ENCODE measurements at regions not wholly inside any gene's neighbourhood (a gene's known extent, or its start where the extent isn't known, plus 50 kb on each side); places are given as distances from the start of the nearest gene placed in this dataset.
"Not testable (repeated sequence)": the region's sequence is repeated elsewhere in the genome, so short reads cannot be mapped to it uniquely, and the experiment has no call there.

DNA sequence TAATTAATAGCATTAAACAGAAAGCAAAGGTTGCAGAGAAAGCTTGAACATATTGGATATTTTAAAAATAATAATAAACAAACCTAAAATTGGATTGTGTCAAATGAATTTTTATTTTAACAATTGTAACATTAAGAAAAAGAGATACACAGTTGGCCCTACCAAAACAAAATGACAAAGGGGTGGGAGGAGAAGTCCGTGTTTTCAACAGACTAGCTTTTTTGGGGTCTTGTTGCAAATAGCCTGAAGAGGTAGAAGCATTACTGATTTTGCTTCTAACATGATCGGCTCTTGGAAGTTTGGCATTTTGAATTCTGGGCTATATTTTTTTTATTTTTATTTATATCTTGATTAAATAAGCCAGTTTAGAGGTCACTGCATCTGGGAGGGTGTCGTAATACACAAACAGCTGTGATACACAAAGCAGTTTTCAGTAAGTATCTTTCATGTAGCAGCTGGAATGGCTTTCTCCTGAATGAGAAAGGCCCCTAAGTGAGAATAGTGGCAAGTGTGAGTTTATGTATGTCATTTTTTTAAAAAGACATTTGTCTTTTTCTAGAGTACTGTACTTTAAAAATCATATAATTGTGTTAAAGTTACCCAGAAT, 85.5 kb upstream of the ZNF217 start:
- no peak overlapping the region for H3K27ac Mint-ChIP-seq
- no peaks in the 10 kb centered on the region for H3K36me3 Mint-ChIP-seq (ENCODE audit: low read depth)
- peaks cover 6% of the 10 kb centered on the region for H3K4me1 Mint-ChIP-seq
- no peaks in the 10 kb centered on the region for H3K27me3 Mint-ChIP-seq
- no peak overlapping the region for H3K4me3 Mint-ChIP-seq
- ATAC-seq (no peak), DNase-seq (no peak)
- no peaks in the 10 kb centered on the region for H3K9me3 ChIP-seq (ENCODE audit: control insufficient read depth, low read length, poor library complexity, severe bottlenecking)

DNA sequence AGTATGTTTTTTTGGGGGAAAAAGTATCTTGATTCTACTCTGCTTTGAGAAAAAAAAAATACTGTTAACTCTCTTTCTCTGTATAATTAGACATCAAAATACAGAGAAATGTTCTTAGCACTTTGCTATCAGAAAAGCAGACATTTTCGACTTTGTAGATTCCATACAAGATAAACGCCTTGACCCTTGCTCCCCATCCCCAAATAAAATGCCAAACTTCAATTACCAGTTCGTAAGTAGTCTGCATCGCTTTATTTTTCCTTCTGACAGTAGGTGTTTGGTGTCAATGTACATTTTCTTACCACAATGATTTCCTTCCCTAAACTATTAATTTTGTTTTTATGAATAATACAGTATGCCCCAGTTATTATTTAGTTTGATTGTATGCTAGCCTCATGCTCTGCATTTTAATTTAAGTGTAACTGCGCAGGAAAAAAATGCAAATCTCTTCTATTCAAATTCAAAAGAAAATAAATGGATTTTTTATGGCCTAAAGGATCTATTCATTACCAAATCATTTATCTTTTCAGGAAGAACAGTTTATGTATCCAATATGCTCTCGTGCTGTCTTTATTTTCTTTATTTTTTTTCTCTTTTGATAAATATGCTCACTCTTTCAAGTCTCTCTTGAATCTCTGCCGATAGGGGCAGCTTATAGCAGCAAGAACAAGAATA, 84.8 kb upstream of the ZNF217 start:
- H3K4me3 Mint-ChIP-seq, result no peak overlapping the region
- peak overlapping the region; percentile 43 for H3K27ac Mint-ChIP-seq
- no peaks in the 10 kb centered on the region for H3K36me3 Mint-ChIP-seq (ENCODE audit: low read depth)
- ATAC-seq (no peak), DNase-seq (no peak)
- H3K4me1 Mint-ChIP-seq, result peaks cover 6% of the 10 kb centered on the region
- H3K27me3 Mint-ChIP-seq, result no peaks in the 10 kb centered on the region
- H3K9me3 ChIP-seq (ENCODE audit: control insufficient read depth, low read length, poor library complexity, severe bottlenecking), result no peaks in the 10 kb centered on the region

DNA sequence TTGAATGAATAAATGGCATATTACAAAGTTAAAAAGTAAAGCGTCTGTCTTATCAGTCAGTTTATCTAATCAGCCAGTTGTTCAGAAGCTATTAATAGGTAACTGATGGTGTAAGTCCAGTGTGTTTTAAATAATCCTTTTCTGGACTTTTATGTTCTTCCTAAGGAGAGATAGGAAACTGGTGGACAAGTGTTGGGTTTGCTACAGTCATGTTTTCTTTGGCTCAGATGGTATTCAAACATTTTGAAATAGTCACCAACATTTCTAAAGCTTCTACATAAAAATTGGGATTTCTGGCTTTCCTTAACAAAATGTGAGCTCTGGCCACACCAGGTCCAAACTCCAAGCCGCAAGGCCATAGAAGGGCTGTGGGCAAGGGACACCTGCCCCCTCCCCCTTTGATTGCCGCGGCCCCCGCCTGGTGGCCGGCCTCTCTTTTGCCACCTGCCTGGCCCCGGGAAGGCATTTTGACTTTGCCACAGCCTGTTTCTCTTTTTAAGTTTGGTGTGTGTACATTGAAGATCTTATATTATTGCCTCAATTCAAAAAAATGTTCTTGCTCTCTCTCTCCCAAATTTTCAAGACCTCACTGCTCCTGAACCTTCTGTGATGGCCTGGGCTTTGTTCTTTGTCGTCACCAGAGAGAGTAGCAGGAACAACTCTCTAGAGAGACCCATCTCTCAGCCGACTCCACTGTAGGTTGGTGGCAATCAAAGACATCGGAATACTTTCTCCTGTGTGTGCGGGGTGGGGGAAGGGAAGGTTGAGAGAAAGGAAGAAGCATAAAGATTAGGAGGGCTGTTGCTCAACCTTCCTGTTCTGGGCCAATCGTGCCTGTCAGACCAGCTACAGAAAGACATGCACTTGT, 84.0 kb upstream of the ZNF217 start:
- H3K4me1 Mint-ChIP-seq, result peaks cover 6% of the 10 kb centered on the region
- DNase-seq (no peak), ATAC-seq (no peak)
- H3K9me3 ChIP-seq (ENCODE audit: control insufficient read depth, low read length, poor library complexity, severe bottlenecking), result no peaks in the 10 kb centered on the region
- no peaks in the 10 kb centered on the region for H3K27me3 Mint-ChIP-seq
- no peak overlapping the region for H3K4me3 Mint-ChIP-seq
- H3K27ac Mint-ChIP-seq, result peak overlapping the region; percentile 43
- H3K36me3 Mint-ChIP-seq (ENCODE audit: low read depth), result no peaks in the 10 kb centered on the region

DNA sequence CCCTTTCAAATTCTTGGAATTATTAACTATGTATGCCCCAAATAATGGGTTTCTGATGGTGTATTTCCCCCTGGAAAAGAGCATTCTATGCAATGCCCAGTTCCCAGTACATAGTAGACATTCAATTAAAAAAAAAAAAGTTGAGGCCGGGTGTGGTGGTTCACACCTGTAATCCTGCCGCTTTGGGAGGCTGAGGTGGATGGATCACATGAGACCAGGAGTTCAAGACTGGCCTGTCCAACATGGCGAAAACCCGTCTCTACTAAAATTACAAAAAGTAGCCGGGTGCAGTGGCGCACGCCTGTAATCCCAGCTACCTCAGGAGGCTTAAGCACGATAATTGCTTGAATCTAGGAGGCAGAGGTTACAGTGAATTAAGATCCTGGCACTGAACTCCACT, 83.3 kb upstream of the ZNF217 start:
- peaks cover 6% of the 10 kb centered on the region for H3K4me1 Mint-ChIP-seq
- H3K27me3 Mint-ChIP-seq, result no peaks in the 10 kb centered on the region
- no peak overlapping the region for H3K27ac Mint-ChIP-seq
- H3K36me3 Mint-ChIP-seq (ENCODE audit: low read depth), result no peaks in the 10 kb centered on the region
- no peak for ATAC-seq
- no peak for DNase-seq
- H3K4me3 Mint-ChIP-seq, result no peak overlapping the region
- no peaks in the 10 kb centered on the region for H3K9me3 ChIP-seq (ENCODE audit: control insufficient read depth, low read length, poor library complexity, severe bottlenecking)

DNA sequence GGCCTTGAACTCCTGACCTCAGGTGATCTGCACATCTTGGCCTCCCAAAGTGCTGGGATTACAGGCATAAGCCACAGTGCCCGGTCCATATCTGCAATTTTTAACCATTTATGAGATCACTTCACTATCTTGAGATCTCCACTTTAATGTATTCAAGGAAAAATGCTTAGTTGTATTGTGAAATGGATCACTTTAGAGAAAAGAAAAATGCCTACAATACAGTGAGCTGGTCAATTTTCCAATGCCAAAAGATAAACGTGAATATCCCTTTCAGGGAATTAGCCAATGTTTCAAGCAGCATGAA, 82.8 kb upstream of the ZNF217 start:
- no peaks in the 10 kb centered on the region for H3K9me3 ChIP-seq (ENCODE audit: control insufficient read depth, low read length, poor library complexity, severe bottlenecking)
- H3K4me1 Mint-ChIP-seq, result peaks cover 6% of the 10 kb centered on the region
- H3K4me3 Mint-ChIP-seq, result no peak overlapping the region
- H3K27me3 Mint-ChIP-seq, result no peaks in the 10 kb centered on the region
- DNase-seq (no peak), ATAC-seq (no peak)
- no peak overlapping the region for H3K27ac Mint-ChIP-seq
- H3K36me3 Mint-ChIP-seq (ENCODE audit: low read depth), result no peaks in the 10 kb centered on the region

DNA sequence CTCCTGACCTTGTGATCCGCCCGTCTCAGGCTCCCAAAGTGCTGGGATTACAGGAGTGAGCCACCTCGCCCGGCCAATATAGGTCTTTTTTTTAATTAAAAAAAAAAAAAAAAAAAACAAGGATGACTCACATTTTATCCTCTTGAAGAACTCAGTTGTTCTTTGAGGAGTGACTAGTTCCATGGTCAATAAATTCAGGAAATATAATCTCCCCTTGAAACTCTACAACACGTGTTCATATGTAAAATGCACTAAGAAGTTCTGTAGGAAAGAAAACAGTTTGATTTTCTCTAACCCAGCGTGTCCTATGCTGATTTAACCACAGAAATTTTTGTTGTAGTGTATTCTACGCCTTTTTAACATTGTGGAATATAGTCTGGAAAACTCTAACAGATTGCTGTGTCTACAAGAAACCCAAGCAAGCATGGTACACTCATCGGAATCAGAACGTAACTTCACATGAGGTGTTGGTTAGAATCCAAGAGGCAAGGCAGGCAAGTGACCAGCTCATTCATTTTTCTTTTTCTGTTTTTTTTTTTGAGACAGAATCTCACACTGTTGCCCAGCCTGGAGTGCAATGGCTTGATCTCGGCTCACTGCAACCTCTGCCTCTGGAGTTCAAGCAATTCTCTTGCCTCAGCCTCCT, 79.0 kb upstream of the ZNF217 start:
- DNase-seq, result no peak
- no peak overlapping the region for H3K27ac Mint-ChIP-seq
- H3K9me3 ChIP-seq (ENCODE audit: control insufficient read depth, low read length, poor library complexity, severe bottlenecking), result no peaks in the 10 kb centered on the region
- H3K4me1 Mint-ChIP-seq, result no peaks in the 10 kb centered on the region
- H3K4me3 Mint-ChIP-seq, result no peak overlapping the region
- ATAC-seq, result no peak
- no peaks in the 10 kb centered on the region for H3K27me3 Mint-ChIP-seq
- no peaks in the 10 kb centered on the region for H3K36me3 Mint-ChIP-seq (ENCODE audit: low read depth)

DNA sequence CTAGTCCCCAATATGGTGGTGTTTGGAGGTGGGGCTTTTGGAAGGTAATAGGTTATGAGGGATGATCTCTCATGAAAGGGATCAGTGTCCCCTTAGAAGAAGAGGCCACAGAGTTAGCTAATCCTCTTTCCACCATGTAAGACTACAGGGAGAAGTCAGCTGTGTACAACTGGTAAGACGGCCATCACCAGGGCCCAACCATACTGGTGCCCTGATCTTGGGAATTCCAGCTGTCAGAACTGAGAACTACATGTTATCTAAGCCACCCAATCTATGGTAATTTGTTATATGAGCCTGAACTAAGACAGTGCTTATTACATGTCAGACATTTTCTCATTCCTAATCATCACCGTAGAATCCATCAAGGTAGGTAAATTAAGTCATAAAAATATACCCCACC, 77.7 kb upstream of the ZNF217 start:
- Mint-ChIP-seq H3K36me3 (ENCODE audit: low read depth) (no peaks in the 10 kb centered on the region), H3K27me3 (no peaks in the 10 kb centered on the region), H3K27ac (no peak overlapping the region), H3K4me1 (no peaks in the 10 kb centered on the region), H3K4me3 (no peak overlapping the region)
- no peak for ATAC-seq
- no peak for DNase-seq
- no peaks in the 10 kb centered on the region for H3K9me3 ChIP-seq (ENCODE audit: control insufficient read depth, low read length, poor library complexity, severe bottlenecking)

DNA sequence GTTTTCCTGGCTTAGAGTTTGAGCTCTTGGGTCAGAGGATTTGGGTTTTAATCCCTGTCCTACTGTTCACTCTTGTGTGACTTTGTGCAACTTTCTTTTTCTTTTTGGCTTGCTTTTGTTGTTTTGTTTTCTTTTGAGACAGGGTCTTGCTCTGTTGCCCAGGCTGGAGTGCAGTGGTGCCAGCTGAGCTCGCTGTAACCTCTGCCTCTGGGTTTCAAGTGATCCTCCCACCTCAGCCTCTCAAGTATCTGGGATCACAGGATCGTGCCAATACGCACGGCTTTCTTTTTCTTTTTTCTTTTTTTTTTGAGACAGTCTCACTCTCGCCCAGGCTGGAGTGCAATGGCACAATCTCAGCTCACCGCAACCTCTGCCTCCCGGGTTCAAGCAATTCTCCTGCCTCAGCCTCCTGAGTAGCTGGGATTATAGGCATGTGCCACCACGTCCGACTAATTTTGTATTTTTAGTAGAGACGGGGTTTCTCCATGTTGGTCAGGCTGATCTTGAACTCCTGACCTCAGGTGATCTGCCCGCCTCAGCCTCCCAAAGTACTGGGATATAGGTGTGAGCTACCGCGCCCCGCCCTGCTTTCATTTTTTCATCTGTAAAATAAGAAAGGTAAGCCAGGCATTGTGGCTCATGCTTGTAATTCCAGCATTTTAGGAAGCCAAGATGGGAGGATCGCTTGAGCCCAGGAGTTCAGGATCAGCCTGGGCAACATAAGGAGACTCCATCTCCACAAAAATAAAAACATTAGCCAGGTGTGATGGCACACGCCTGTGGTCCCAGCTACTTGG, 76.1 kb upstream of the ZNF217 start:
- H3K36me3 Mint-ChIP-seq (ENCODE audit: low read depth); ATAC-seq; DNase-seq; H3K27me3 Mint-ChIP-seq; H3K4me1 Mint-ChIP-seq; H3K9me3 ChIP-seq (ENCODE audit: control insufficient read depth, low read length, poor library complexity, severe bottlenecking); H3K4me3 Mint-ChIP-seq: not testable (repeated sequence)
- peak overlapping the region; percentile 39 for H3K27ac Mint-ChIP-seq

DNA sequence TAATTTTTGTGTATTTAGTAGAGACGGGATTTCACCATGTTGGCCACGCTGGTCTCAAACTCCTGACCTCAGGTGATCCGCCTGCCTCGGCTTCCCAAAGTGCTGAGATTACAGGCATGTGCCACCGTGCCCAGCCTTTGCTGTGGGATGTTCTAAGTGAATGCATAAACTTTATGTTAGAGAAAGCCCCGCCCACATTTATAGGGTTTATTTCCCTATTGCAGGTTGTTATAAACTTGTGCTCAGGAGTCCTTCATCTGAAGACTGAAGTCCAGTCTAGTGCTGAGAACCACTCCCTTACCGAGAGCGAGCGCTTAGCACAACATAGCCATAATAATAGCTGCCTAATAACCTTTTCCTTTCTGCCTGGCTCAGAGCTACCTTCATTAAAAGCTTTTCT, 75.4 kb upstream of the ZNF217 start:
- H3K27me3 Mint-ChIP-seq, result no peaks in the 10 kb centered on the region

DNA sequence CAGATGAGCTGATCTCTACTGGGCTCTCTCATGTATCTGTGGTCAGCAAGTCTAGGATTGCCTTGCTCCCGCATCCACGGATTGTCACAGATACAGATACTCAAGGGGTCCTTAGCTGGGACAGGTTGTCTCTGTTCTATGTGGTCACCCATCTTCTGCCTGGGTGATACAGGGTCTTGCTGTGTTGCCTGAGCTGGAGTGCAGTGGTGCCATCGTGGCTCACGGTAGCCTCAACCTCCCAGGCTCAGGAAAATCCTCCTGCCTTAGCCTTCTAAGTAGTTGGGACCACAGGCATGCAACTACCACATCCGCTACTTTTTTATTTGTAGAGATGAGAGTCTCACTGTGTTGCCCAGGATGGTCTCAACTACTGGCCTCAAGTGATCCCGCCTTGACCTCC, 72.5 kb upstream of the ZNF217 start:
- H3K36me3 Mint-ChIP-seq (ENCODE audit: low read depth), result no peaks in the 10 kb centered on the region
- no peak overlapping the region for H3K4me3 Mint-ChIP-seq
- DNase-seq (no peak), ATAC-seq (no peak)
- no peak overlapping the region for H3K27ac Mint-ChIP-seq
- peaks cover 8% of the 10 kb centered on the region for H3K4me1 Mint-ChIP-seq
- no peaks in the 10 kb centered on the region for H3K9me3 ChIP-seq (ENCODE audit: control insufficient read depth, low read length, poor library complexity, severe bottlenecking)
- H3K27me3 Mint-ChIP-seq, result no peaks in the 10 kb centered on the region

More for the DNA sequence above, 75.4 kb upstream of the ZNF217 start:
- H3K27ac Mint-ChIP-seq, result no peak overlapping the region
- no peaks in the 10 kb centered on the region for H3K9me3 ChIP-seq (ENCODE audit: control insufficient read depth, low read length, poor library complexity, severe bottlenecking)
- H3K4me1 Mint-ChIP-seq, result peaks cover 2% of the 10 kb centered on the region
- H3K4me3 Mint-ChIP-seq, result no peak overlapping the region
- DNase-seq (no peak), ATAC-seq (no peak)
- H3K36me3 Mint-ChIP-seq (ENCODE audit: low read depth), result no peaks in the 10 kb centered on the region

DNA sequence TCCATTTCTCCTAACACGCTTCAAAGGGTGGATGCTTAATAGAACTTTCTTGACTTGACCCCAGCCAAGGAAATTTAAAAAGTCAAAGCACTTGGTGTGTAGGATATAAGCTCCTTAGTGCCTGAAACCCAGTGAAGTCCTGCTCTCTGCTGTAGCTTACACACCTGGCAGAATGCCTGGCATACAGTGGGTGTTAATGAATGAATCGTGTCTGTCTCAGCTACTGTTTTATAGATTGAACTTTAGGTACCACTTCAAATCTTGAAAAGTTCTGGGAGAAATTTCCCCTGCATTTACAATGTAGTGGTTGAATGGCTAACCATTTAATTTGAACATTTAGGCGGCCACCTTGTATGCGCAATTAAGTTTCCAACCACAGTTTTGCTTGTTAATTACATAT, 70.5 kb upstream of the ZNF217 start:
- no peaks in the 10 kb centered on the region for H3K9me3 ChIP-seq (ENCODE audit: control insufficient read depth, low read length, poor library complexity, severe bottlenecking)
- no peaks in the 10 kb centered on the region for H3K27me3 Mint-ChIP-seq
- DNase-seq (no peak), ATAC-seq (no peak)
- H3K36me3 Mint-ChIP-seq (ENCODE audit: low read depth), result no peaks in the 10 kb centered on the region
- no peak overlapping the region for H3K4me3 Mint-ChIP-seq
- peaks cover 18% of the 10 kb centered on the region for H3K4me1 Mint-ChIP-seq
- H3K27ac Mint-ChIP-seq, result no peak overlapping the region

DNA sequence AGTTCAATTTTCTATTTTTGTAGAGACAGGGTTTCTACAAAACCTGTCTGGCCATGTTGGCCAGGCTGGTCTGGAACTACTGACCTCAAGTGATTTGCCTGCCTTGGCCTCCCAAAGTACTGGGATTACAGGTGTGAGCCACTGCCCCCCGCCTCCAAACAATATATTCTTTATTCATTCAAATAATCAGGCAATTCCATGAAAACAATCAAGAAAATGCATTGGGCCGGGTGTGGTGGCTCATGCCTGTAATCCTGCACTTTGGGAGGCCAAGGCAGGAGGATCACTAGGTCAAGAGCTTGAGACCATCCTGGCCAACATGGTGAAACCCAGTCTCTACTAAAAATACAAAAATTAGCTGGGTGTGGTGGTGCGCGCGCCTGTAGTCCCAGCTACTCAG, 69.9 kb upstream of the ZNF217 start:
- H3K9me3 ChIP-seq (ENCODE audit: control insufficient read depth, low read length, poor library complexity, severe bottlenecking); H3K4me3 Mint-ChIP-seq; ATAC-seq; H3K27ac Mint-ChIP-seq; DNase-seq; H3K27me3 Mint-ChIP-seq; H3K36me3 Mint-ChIP-seq (ENCODE audit: low read depth): not testable (repeated sequence)
- peaks cover 18% of the 10 kb centered on the region for H3K4me1 Mint-ChIP-seq

DNA sequence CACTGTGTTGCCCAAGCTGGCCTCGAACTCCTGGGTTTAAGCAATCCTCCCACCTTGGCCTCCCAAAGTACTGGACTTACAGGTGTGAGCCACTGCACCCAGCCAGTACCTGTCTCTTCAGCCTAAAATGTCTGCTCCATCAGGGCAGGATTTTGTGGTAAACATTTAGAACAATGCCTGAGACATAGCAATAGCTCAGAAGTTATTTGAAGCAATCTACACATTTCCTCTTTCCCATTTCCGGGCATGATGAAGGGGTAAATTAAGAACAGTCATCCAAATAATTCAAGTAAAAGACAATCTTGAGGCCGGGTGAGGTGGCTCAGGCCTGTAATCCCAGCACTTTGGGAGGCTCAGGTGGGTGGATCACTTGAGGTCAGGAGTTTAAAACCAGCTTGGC, 69.0 kb upstream of the ZNF217 start:
- Mint-ChIP-seq H3K27me3 (no peaks in the 10 kb centered on the region), H3K27ac (no peak overlapping the region), H3K4me3 (no peak overlapping the region), H3K36me3 (ENCODE audit: low read depth) (no peaks in the 10 kb centered on the region), H3K4me1 (peaks cover 25% of the 10 kb centered on the region)
- ATAC-seq, result no peak
- DNase-seq, result no peak
- no peaks in the 10 kb centered on the region for H3K9me3 ChIP-seq (ENCODE audit: control insufficient read depth, low read length, poor library complexity, severe bottlenecking)

All from T-helper 17 cell (primary cell).